Liver (tissue), 8 donors: ENCODE measurements at regions not wholly inside any gene's neighbourhood (a gene's known extent, or its start where the extent isn't known, plus 50 kb on each side); places are given as distances from the start of the nearest gene placed in this dataset.

ENCODE experiments used
- DNase-seq: peaks from one replicate; pipeline ENCODE4 v3.0.0-alpha.2; 2017; ENCODE audit warnings: low spot score
- H3K27ac ChIP-seq, 2 donors: one replicate each; pipeline ENCODE4 v1.7.0; 2013; ENCODE audit warnings: inconsistent platforms in 2 of 2, low read length in 2 of 2, control low read depth in 1 of 2, low read depth in 1 of 2, mild to moderate bottlenecking in 1 of 2
- H3K27me3 ChIP-seq, 4 donors: one replicate each; pipeline versions ENCODE4 v1.6.1 to v1.7.0; 2013; ENCODE audit warnings: low read length in 3 of 4, inconsistent platforms in 1 of 4, mild to moderate bottlenecking in 1 of 4, moderate library complexity in 1 of 4; ENCODE audit not compliant: control insufficient read depth in 4 of 4, insufficient read depth in 4 of 4
- H3K36me3 ChIP-seq, 4 donors: one replicate each; pipeline versions ENCODE4 v1.6.1 to v1.7.0; 2013; ENCODE audit warnings: low read length in 3 of 4, mild to moderate bottlenecking in 3 of 4, low read depth in 1 of 4, moderate library complexity in 1 of 4; ENCODE audit not compliant: control insufficient read depth in 4 of 4, insufficient read depth in 3 of 4
- H3K4me1 ChIP-seq, 4 donors: one replicate each; pipeline versions ENCODE4 v1.6.1 to v1.7.0; 2013; ENCODE audit warnings: low read length in 3 of 4, mild to moderate bottlenecking in 3 of 4, moderate library complexity in 1 of 4; ENCODE audit not compliant: control insufficient read depth in 4 of 4, insufficient read depth in 4 of 4
- H3K4me3 ChIP-seq, 3 donors: one replicate each; pipeline versions ENCODE4 v1.6.1 to v1.7.0; 2013; ENCODE audit warnings: low read length in 3 of 3, control low read depth in 1 of 3, low read depth in 1 of 3, mild to moderate bottlenecking in 1 of 3
- H3K9ac ChIP-seq, 2 donors: one replicate each; pipeline ENCODE4 v1.7.0; 2013; ENCODE audit warnings: low read length in 2 of 2, mild to moderate bottlenecking in 2 of 2, moderate library complexity in 2 of 2, control low read depth in 1 of 2, low read depth in 1 of 2
- H3K9me3 ChIP-seq, 4 donors: one replicate each; pipeline versions ENCODE4 v1.6.1 to v1.7.0; 2013; ENCODE audit warnings: low read length in 3 of 4; ENCODE audit not compliant: control insufficient read depth in 4 of 4
- ATF3 ChIP-seq: IDR thresholded peaks from 2 replicates; pipeline ENCODE4 v1.6.1; 2016; ENCODE audit warnings: antibody characterized with exemption
- CTCF ChIP-seq: fragments of 150-350 bp; IDR thresholded peaks from 2 replicates; pipeline ENCODE4 v1.5.1; 2017; ENCODE audit warnings: improper control_type of control experiment, low read depth, low read length; ENCODE audit not compliant: missing input control
- EGR1 ChIP-seq, 2 donors: IDR thresholded peaks; 2 replicates each; pipeline ENCODE4 v1.6.1; 2016 to 2018; ENCODE audit warnings: antibody characterized with exemption in 2 of 2, low read depth in 2 of 2
- FOXA1 ChIP-seq: IDR thresholded peaks from 2 replicates; pipeline ENCODE4 v1.6.1; 2016; ENCODE audit warnings: antibody characterized with exemption
- FOXA2 ChIP-seq: IDR thresholded peaks from 2 replicates; pipeline ENCODE4 v1.6.1; 2016; ENCODE audit warnings: antibody characterized with exemption
- GABPA ChIP-seq, 2 donors: IDR thresholded peaks in 1 of 2; conservative IDR thresholded peaks in 1 of 2; 2 replicates each; pipeline ENCODE4 v1.6.1; 2016; ENCODE audit warnings: antibody characterized with exemption in 2 of 2, mild to moderate bottlenecking in 1 of 2, moderate library complexity in 1 of 2
- HNF4A ChIP-seq, 2 donors: conservative IDR thresholded peaks; 2 replicates each; pipeline ENCODE4 v1.6.1; 2016; ENCODE audit warnings: antibody characterized with exemption in 2 of 2, mild to moderate bottlenecking in 2 of 2
- HNF4G ChIP-seq: IDR thresholded peaks from 2 replicates; pipeline ENCODE4 v1.6.1; 2016; ENCODE audit warnings: antibody characterized with exemption
- JUND ChIP-seq, 2 donors: IDR thresholded peaks; 2 replicates each; pipeline ENCODE4 v1.6.1; 2016; ENCODE audit warnings: antibody characterized with exemption in 2 of 2
- MAX ChIP-seq: IDR thresholded peaks from 2 replicates; pipeline ENCODE4 v1.6.1; 2016; ENCODE audit warnings: antibody characterized with exemption
- NR2F2 ChIP-seq: IDR thresholded peaks from 2 replicates; pipeline ENCODE4 v1.6.1; 2016; ENCODE audit warnings: antibody characterized with exemption
- RAD21 ChIP-seq, 2 donors: IDR thresholded peaks; 2 replicates each; pipeline ENCODE4 v1.6.1; 2016; ENCODE audit warnings: antibody characterized with exemption in 2 of 2, mild to moderate bottlenecking in 2 of 2
- REST ChIP-seq: IDR thresholded peaks from 2 replicates; pipeline ENCODE4 v1.6.1; 2016; ENCODE audit warnings: antibody characterized with exemption, mild to moderate bottlenecking
- RXRA ChIP-seq, 2 donors: IDR thresholded peaks; 2 replicates each; pipeline ENCODE4 v1.6.1; 2017 to 2018; ENCODE audit warnings: antibody characterized with exemption in 2 of 2, mild to moderate bottlenecking in 1 of 2
- SP1 ChIP-seq: IDR thresholded peaks from 2 replicates; pipeline ENCODE4 v1.6.1; 2018; ENCODE audit warnings: antibody characterized with exemption, mild to moderate bottlenecking
- TAF1 ChIP-seq: conservative IDR thresholded peaks from 2 replicates; pipeline ENCODE4 v1.6.1; 2016; ENCODE audit warnings: antibody characterized with exemption, mild to moderate bottlenecking
- YY1 ChIP-seq: IDR thresholded peaks from 2 replicates; pipeline ENCODE4 v1.6.1; 2016; ENCODE audit warnings: antibody characterized with exemption, mild to moderate bottlenecking
- ZBTB33 ChIP-seq: IDR thresholded peaks from 2 replicates; pipeline ENCODE4 v1.6.1; 2016; ENCODE audit warnings: antibody characterized with exemption
- WGBS: extraction: QIAGEN DNeasy Blood & Tissue Kit; methylation state at CpG from one replicate; pipeline ENCODE4 v1.1.7; 2013; 5-methylcytosine and 5-hydroxymethylcytosine counted together
- donor health status: healthy.
- donor health status: healthy.
- donor health status: healthy.
- donor health status: healthy.
- donor health status: healthy.

- Histone ChIP-seq H3K9me3 (peaks cover 0 to 5% (median 1%) of the 10 kb centered on the region in 4 donors), H3K27ac (no peak overlapping the region), H3K4me3 (no peak overlapping the region), H3K4me1 (no peaks in the 10 kb centered on the region), H3K9ac (no peak overlapping the region), H3K27me3 (peaks cover 0 to 2% (median 0%) of the 10 kb centered on the region in 4 donors), H3K36me3 (no peaks in the 10 kb centered on the region)
- DNase-seq: no peak
- 26% methylated on average over 8 of the region's 8 CpGs for WGBS
- TF ChIP-seq TAF1 (no peak), REST (no peak), JUND (IDR thresholded peaks at IDR 0.05) (no peak), RAD21 (IDR thresholded peaks at IDR 0.05) (no peak), RXRA (IDR thresholded peaks at IDR 0.05) (no peak), ATF3 (no peak), YY1 (no peak), HNF4G (no peak), EGR1 (IDR thresholded peaks at IDR 0.05; ENCODE audit: low read depth in 2 of 2) (no peak), HNF4A (conservative IDR thresholded peaks at IDR 0.05) (no peak), NR2F2 (no peak), SP1 (no peak), FOXA2 (no peak), MAX (no peak), CTCF (no peak), GABPA (IDR thresholded peaks at IDR 0.05 in 1 of 2, conservative IDR thresholded peaks at IDR 0.05 in 1 of 2) (no peak), FOXA1 (no peak), ZBTB33 (no peak)
Measured at GRCh38 chr1:18546026-18546425, 65.3 kb downstream of the KLHDC7A start.
